K562 (cell line): ENCODE measurements at regions not wholly inside any gene's neighbourhood (a gene's known extent, or its start where the extent isn't known, plus 50 kb on each side); places are given as distances from the start of the nearest gene placed in this dataset.

ENCODE experiments used
- ARHGAP35 ChIP-seq: fragments of 450-650 bp; IDR thresholded peaks from 2 replicates; pipeline ENCODE4 v1.6.1; 2018; ENCODE audit not compliant: partially characterized antibody
- MAFK ChIP-seq: IDR thresholded peaks from 2 replicates; pipeline ENCODE4 v1.6.1; 2011; ENCODE audit warnings: low read length, improper control_type of control experiment
- PURB ChIP-seq: sonication (generic); formaldehyde crosslinking; IDR thresholded peaks from 2 replicates; pipeline ENCODE4 v1.9.0; 2021; ENCODE audit warnings: low read depth, mild to moderate bottlenecking, missing genetic modification reagents
- TF ChIP-seq, protein P1 (sequence below): fragments of 450-650 bp; IDR thresholded peaks from 2 replicates; pipeline ENCODE4 v1.6.1; 2016; ENCODE audit warnings: low read depth

DNA sequence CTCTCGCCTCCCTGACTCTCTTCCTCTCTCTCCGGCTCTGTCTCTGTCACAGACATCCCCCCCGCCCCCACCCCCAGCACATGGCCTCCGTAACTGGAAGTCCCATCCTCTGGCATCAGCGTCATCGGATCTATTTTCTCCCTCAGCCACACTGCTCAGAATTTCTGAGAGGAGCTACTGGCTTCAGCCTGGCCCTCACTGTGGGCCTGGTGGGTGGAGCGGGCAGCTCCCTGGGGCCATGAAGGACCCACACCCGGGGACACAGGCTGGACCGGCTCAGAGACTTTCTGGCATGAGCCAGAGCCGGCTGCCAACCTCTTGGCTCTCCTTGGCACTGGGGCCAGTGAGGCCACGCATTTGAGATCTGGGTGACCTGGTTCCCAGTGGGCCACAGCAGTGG, 61.2 kb upstream of the CASZ1 start (continued):
- TF ChIP-seq, protein P1, sequence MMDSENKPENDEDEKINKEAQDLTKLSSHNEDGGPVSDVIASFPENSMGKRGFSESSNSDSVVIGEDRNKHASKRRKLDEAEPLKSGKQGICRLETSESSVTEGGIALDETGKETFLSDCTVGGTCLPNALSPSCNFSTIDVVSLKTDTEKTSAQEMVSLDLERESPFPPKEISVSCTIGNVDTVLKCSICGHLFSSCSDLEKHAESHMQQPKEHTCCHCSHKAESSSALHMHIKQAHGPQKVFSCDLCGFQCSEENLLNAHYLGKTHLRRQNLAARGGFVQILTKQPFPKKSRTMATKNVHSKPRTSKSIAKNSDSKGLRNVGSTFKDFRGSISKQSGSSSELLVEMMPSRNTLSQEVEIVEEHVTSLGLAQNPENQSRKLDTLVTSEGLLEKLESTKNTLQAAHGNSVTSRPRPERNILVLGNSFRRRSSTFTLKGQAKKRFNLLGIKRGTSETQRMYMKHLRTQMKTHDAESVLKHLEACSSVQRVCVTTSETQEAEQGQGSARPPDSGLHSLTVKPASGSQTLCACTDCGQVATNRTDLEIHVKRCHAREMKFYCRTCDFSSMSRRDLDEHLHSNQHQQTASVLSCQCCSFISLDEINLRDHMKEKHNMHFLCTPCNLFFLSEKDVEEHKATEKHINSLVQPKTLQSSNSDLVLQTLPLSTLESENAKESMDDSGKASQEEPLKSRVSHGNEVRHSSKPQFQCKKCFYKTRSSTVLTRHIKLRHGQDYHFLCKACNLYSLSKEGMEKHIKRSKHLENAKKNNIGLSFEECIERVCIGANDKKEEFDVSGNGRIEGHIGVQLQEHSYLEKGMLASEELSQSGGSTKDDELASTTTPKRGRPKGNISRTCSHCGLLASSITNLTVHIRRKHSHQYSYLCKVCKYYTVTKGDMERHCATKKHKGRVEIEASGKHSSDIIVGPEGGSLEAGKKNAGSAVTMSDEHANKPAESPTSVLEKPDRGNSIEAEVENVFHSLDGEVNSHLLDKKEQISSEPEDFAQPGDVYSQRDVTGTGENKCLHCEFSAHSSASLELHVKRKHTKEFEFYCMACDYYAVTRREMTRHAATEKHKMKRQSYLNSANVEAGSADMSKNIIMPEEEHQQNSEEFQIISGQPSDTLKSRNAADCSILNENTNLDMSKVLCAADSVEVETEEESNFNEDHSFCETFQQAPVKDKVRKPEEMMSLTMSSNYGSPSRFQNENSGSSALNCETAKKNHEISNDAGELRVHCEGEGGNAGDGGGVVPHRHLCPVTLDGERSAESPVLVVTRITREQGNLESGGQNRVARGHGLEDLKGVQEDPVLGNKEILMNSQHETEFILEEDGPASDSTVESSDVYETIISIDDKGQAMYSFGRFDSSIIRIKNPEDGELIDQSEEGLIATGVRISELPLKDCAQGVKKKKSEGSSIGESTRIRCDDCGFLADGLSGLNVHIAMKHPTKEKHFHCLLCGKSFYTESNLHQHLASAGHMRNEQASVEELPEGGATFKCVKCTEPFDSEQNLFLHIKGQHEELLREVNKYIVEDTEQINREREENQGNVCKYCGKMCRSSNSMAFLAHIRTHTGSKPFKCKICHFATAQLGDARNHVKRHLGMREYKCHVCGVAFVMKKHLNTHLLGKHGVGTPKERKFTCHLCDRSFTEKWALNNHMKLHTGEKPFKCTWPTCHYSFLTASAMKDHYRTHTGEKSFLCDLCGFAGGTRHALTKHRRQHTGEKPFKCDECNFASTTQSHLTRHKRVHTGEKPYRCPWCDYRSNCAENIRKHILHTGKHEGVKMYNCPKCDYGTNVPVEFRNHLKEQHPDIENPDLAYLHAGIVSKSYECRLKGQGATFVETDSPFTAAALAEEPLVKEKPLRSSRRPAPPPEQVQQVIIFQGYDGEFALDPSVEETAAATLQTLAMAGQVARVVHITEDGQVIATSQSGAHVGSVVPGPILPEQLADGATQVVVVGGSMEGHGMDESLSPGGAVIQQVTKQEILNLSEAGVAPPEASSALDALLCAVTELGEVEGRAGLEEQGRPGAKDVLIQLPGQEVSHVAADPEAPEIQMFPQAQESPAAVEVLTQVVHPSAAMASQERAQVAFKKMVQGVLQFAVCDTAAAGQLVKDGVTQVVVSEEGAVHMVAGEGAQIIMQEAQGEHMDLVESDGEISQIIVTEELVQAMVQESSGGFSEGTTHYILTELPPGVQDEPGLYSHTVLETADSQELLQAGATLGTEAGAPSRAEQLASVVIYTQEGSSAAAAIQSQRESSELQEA: no peak
- TF ChIP-seq ARHGAP35: no peak
- TF ChIP-seq MAFK: no peak
- no peak for TF ChIP-seq PURB (CRISPR knock-in tag)
